ENCODE measurements at regions not wholly inside any gene's neighbourhood (a gene's known extent, or its start where the extent isn't known, plus 50 kb on each side); places are given as distances from the start of the nearest gene placed in this dataset.

DNA sequence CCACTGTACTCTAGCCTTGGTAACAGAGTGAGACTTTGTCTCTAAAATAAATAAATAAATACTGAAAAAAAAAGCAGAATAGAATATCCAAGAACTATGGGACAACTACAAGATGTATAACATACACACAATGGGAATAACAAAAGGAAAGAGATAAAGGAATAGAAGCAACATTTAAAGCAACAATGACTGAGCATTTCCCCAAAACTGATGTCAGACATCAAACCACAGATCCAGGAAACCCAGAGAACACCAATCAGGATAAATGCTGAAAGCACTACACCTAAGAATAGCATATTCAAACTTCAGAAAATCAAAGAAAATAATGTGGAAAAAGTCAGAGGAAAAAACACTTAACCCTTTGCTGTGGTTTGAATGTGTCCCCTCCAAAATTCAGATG is 436.4 kb downstream of the ACTL7B start:
- TF ChIP-seq, protein P1, sequence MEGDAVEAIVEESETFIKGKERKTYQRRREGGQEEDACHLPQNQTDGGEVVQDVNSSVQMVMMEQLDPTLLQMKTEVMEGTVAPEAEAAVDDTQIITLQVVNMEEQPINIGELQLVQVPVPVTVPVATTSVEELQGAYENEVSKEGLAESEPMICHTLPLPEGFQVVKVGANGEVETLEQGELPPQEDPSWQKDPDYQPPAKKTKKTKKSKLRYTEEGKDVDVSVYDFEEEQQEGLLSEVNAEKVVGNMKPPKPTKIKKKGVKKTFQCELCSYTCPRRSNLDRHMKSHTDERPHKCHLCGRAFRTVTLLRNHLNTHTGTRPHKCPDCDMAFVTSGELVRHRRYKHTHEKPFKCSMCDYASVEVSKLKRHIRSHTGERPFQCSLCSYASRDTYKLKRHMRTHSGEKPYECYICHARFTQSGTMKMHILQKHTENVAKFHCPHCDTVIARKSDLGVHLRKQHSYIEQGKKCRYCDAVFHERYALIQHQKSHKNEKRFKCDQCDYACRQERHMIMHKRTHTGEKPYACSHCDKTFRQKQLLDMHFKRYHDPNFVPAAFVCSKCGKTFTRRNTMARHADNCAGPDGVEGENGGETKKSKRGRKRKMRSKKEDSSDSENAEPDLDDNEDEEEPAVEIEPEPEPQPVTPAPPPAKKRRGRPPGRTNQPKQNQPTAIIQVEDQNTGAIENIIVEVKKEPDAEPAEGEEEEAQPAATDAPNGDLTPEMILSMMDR (IDR thresholded peaks at IDR 0.05; ENCODE audit: low read depth, low read length): no peak
- TF ChIP-seq EZH2phosphoT487 (IDR thresholded peaks at IDR 0.05; ENCODE audit: low read depth): no peak

DNA sequence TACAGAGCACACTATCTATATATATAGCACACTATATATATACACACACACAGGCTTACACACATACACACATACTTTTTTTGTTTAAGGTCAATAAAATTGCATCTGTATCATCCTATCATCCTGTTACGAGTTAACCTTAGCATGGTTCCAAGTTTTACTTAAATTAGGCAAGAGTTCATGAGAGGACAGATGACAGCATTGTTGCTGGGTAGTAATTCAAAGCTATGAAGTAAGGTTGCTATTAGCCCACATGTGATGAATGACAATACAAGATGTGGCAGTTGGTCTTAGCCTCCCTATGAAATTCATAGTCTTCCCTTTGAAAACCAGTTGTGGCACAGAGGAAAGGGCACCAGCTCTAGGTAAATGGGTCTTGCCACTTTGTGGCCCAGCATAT is 438.1 kb downstream of the ACTL7B start:
- Histone ChIP-seq H3K4me3 (ENCODE audit: low read length) (no peak overlapping the region), H3K4me1 (ENCODE audit: low read length) (no peaks in the 10 kb centered on the region), H3K9me3 (ENCODE audit: insufficient read depth, low read length) (no peaks in the 10 kb centered on the region), H3K27me3 (ENCODE audit: low read depth, low read length) (no peaks in the 10 kb centered on the region), H3K36me3 (replicated peaks; ENCODE audit: low read depth, low read length) (no peaks in the 10 kb centered on the region), H2AFZ (ENCODE audit: low read depth, low read length) (no peak overlapping the region), H4K20me1 (ENCODE audit: insufficient read depth, low read length) (no peaks in the 10 kb centered on the region), H3K4me2 (ENCODE audit: low read length) (no peak overlapping the region), H3K9ac (ENCODE audit: low read length) (no peak overlapping the region), H3K79me2 (ENCODE audit: low read length) (no peaks in the 10 kb centered on the region), H3K27ac (ENCODE audit: low read length) (no peak overlapping the region)
- TF ChIP-seq EZH2phosphoT487 (IDR thresholded peaks at IDR 0.05; ENCODE audit: low read depth): no peak
- TF ChIP-seq, protein P1 (IDR thresholded peaks at IDR 0.05; ENCODE audit: low read depth, low read length): no peak

More for the DNA sequence above, 436.4 kb downstream of the ACTL7B start:
- Histone ChIP-seq H3K36me3 (replicated peaks; ENCODE audit: low read depth, low read length) (no peaks in the 10 kb centered on the region), H3K9me3 (ENCODE audit: insufficient read depth, low read length) (no peaks in the 10 kb centered on the region), H3K4me1 (ENCODE audit: low read length) (no peaks in the 10 kb centered on the region), H4K20me1 (ENCODE audit: insufficient read depth, low read length) (no peaks in the 10 kb centered on the region), H3K79me2 (ENCODE audit: low read length) (no peaks in the 10 kb centered on the region), H3K27me3 (ENCODE audit: low read depth, low read length) (no peaks in the 10 kb centered on the region), H2AFZ (ENCODE audit: low read depth, low read length) (no peak overlapping the region), H3K27ac (ENCODE audit: low read length) (no peak overlapping the region), H3K4me3 (ENCODE audit: low read length) (no peak overlapping the region), H3K9ac (ENCODE audit: low read length) (no peak overlapping the region), H3K4me2 (ENCODE audit: low read length) (no peak overlapping the region)

DNA sequence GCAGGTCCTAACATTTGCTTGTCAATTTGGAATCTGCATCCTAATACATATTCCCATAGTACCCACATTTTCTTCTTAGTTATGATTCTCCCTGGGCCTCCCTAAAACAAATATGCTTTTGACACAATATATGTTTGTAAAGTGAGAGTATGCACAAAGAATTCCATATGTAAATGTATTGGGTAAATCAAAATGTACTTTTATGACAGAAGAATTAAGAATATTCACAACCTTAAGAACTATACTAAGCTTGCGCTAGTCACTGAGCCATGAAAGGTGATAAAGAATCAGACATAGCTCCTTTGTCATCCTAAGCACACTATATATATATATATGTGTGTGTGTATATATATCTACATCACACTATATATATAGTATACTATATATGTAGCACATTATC is 438.5 kb downstream of the ACTL7B start:
- H3K9ac ChIP-seq (ENCODE audit: low read length): no peak overlapping the region
- no peaks in the 10 kb centered on the region for H4K20me1 ChIP-seq (ENCODE audit: insufficient read depth, low read length)
- H3K4me3 ChIP-seq (ENCODE audit: low read length): no peak overlapping the region
- no peaks in the 10 kb centered on the region for H3K27me3 ChIP-seq (ENCODE audit: low read depth, low read length)
- no peaks in the 10 kb centered on the region for H3K36me3 ChIP-seq (replicated peaks; ENCODE audit: low read depth, low read length)
- TF ChIP-seq, protein P1 (IDR thresholded peaks at IDR 0.05; ENCODE audit: low read depth, low read length): no peak
- H3K9me3 ChIP-seq (ENCODE audit: insufficient read depth, low read length): no peaks in the 10 kb centered on the region
- no peaks in the 10 kb centered on the region for H3K79me2 ChIP-seq (ENCODE audit: low read length)
- no peak overlapping the region for H3K27ac ChIP-seq (ENCODE audit: low read length)
- H3K4me2 ChIP-seq (ENCODE audit: low read length): no peak overlapping the region
- no peaks in the 10 kb centered on the region for H3K4me1 ChIP-seq (ENCODE audit: low read length)
- no peak overlapping the region for H2AFZ ChIP-seq (ENCODE audit: low read depth, low read length)

DNA sequence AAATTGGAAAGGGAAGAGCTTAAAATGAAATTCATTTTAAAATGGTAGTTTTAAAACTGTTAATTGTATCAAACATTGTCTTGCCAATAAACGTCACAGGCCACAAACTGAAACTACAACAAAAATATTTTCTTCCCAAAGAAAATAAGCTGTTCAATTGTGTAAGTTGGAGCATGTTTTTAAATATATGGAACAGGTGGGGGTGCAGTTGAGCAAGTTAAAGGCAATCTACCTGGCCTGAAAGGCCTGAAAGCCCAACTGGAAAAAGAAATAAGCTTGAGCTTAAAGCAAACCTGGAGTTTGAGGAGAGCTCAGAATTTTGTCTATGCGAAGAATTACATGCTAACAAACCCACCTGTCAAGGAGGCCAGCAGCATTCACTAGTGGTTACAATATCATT is 439.5 kb downstream of the ACTL7B start:
- Histone ChIP-seq H3K36me3 (replicated peaks; ENCODE audit: low read depth, low read length) (no peaks in the 10 kb centered on the region), H3K79me2 (ENCODE audit: low read length) (no peaks in the 10 kb centered on the region), H3K4me2 (ENCODE audit: low read length) (no peak overlapping the region), H3K27ac (ENCODE audit: low read length) (no peak overlapping the region), H3K9me3 (ENCODE audit: insufficient read depth, low read length) (no peaks in the 10 kb centered on the region), H4K20me1 (ENCODE audit: insufficient read depth, low read length) (no peaks in the 10 kb centered on the region), H3K4me1 (ENCODE audit: low read length) (no peaks in the 10 kb centered on the region), H3K4me3 (ENCODE audit: low read length) (no peak overlapping the region), H2AFZ (ENCODE audit: low read depth, low read length) (no peak overlapping the region), H3K9ac (ENCODE audit: low read length) (no peak overlapping the region), H3K27me3 (ENCODE audit: low read depth, low read length) (no peaks in the 10 kb centered on the region)
- TF ChIP-seq, protein P1 (IDR thresholded peaks at IDR 0.05; ENCODE audit: low read depth, low read length): 0 out of 2 replicates have a peak, but pooled peaks have one; percentile 7
- TF ChIP-seq EZH2phosphoT487 (IDR thresholded peaks at IDR 0.05; ENCODE audit: low read depth): no peak
